Choroid plexus epithelial cell (primary cell): ENCODE measurements at regions not wholly inside any gene's neighbourhood (a gene's known extent, or its start where the extent isn't known, plus 50 kb on each side); places are given as distances from the start of the nearest gene placed in this dataset.
"Not testable (repeated sequence)": the region's sequence is repeated elsewhere in the genome, so short reads cannot be mapped to it uniquely, and the experiment has no call there.

ENCODE experiments used
- DNase-seq: peaks from one replicate; pipeline ENCODE4 v3.0.0-alpha.2; 2010; ENCODE audit warnings: low read depth
- H3K4me3 ChIP-seq: 2 replicates; pipeline ENCODE4 v1.5.1; 2011; ENCODE audit warnings: low read depth, mild to moderate bottlenecking, control low read depth, low read length, moderate library complexity
- TF ChIP-seq, protein P1 (sequence below): conservative IDR thresholded peaks from 2 replicates; pipeline ENCODE4 v1.5.1; 2011; ENCODE audit warnings: low read depth, mild to moderate bottlenecking, control low read depth, inconsistent platforms, low read length, moderate library complexity

DNA sequence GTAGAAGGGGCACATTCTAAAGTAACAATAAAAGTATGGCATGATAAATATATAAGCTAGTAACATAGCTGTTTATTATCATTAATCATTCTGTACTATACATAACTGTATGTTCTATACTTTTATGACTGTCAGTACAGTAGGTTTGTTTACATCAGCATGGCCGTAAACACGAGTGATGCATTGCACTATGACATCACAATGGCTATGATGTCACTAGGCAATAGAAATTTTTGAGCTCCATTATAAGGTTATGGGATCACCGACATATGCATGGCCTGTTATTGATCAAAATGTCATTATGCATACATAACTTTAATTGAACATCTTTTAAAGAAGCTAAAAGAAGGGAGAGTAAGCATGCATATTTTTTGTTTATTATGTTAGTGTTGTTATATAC, 200.1 kb upstream of the SHH start:
- TF ChIP-seq, protein P1, sequence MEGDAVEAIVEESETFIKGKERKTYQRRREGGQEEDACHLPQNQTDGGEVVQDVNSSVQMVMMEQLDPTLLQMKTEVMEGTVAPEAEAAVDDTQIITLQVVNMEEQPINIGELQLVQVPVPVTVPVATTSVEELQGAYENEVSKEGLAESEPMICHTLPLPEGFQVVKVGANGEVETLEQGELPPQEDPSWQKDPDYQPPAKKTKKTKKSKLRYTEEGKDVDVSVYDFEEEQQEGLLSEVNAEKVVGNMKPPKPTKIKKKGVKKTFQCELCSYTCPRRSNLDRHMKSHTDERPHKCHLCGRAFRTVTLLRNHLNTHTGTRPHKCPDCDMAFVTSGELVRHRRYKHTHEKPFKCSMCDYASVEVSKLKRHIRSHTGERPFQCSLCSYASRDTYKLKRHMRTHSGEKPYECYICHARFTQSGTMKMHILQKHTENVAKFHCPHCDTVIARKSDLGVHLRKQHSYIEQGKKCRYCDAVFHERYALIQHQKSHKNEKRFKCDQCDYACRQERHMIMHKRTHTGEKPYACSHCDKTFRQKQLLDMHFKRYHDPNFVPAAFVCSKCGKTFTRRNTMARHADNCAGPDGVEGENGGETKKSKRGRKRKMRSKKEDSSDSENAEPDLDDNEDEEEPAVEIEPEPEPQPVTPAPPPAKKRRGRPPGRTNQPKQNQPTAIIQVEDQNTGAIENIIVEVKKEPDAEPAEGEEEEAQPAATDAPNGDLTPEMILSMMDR: no peak
- DNase-seq: no peak
- no peak overlapping the region for H3K4me3 ChIP-seq

DNA sequence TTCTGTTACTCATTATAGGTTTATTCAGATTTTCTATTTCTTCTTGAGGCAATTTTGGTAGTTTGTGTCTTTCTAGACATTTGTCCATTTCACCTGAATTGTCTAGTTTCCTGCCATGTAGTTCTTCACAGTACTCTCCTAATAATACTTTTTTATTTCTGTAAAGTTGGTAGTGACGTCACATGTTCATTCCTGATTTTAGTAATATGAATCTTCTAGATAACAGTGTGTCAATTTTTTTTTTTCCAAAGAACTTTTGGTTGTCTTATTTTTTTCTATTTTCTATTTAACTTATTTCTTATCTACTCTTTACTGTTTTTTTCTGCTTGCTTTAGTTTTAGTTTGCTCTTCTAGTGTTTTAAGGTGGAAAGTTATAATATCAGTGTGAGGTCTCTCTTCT, 197.3 kb upstream of the SHH start:
- TF ChIP-seq, protein P1: no peak
- DNase-seq: no peak
- H3K4me3 ChIP-seq: no peak overlapping the region

DNA sequence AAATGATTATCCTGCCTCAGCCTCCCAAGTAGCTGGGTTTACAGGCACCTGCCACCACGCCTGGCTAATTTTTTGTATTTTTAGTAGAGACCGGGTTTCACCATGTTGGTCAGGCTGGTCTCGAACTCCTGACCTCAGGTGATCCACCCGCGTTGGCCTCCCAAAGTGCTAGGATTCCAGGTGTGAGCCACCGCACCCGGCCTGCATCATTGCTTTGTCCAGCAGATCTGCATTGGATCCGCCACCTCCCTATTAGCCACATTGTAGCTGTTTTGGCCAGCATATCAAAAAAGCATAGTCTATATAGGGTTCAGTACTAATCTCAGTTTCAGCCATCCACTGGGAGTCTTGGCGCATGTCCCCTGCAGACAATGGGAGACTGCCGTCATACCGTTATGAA, 194.6 kb upstream of the SHH start:
- not testable (repeated sequence) for DNase-seq, H3K4me3 ChIP-seq

DNA sequence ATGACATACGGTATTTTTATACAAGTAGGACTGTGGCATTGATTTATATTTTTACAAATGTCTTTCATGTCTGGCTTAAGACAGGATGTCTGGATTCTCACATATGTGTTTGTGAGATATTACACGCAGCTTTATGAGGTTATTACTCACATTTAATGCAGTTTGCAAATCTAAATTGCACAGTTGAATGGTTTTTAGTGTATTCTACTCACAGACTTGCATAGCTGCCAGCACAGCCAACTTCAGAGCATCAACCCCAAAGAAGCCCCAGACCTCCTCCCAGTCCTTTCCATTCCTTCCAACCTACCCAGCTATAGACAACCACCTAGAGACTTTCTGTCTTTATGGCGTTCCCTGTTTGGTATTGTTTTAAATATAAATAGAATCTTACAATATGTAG, 193.8 kb upstream of the SHH start:
- no peak for DNase-seq
- TF ChIP-seq, protein P1: no peak
- H3K4me3 ChIP-seq: no peak overlapping the region

DNA sequence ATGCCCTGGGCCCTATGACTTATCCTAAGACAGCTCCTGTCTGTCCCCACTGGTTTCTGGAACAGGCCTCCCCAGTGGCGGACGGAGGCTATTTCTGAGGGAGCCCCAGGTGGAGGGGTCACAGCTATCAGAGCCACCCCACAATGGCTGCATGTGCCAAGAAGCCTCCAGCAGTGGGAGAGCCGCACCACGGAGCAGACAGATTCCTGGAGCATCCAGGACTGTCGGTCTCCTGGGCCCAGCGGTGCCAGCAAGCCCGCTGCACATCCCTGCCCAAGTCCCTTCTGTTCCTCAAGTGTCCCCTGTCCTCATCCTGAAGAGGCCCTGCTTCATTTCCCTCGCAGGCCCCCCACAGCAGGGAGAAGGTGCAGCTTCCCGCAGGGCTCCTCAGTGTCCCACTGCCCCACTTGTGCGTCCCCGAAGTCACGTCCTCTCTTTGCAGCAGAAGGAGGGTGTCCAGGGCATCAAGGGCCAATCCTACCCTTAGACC, 193.0 kb upstream of the SHH start:
- TF ChIP-seq, protein P1: no peak
- no peak for DNase-seq
- no peak overlapping the region for H3K4me3 ChIP-seq

DNA sequence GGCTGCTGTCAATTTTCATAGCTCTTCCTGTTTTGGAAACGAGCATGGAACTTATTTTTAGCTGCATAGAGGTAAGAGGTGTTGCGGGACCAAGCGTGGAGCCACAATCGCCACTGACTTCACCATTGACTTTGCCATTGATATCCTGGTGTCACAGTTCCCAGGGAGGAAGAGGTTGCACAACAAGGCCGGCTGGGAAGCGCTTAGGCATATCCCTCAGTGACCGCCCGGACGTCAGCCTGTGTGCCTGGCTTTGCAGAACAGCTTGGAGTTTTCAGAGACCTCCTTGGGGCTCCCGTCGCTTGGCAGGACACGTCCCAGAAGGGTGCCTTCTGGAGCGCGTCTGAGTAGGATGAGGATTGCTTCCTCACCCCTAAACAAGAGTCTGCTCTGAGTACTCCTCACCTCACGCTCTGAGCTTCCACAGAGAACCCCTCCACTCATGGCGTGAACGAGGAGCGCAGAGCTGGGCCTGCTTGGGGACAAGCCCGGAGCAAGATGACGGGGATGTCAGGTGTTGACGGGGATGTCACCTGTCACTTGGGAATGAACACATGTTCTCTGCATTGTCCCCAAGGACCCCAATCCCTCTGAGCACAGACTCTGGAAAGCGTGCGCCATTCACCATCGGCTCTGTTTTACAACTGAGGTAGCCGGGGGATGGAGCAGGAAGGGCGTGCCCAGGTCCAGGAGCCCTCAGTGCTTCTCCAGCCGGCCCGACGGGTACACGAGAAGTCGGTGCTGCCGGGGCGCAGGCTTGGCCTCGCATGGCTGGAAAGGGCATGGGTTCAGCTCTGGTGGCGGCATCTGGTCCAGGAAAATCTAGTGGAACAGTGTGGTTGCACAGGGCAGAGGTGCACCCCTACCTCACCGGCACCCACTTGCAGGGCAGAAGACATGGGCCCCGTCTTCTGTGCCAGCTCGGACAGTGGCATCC, 192.3 kb upstream of the SHH start:
- TF ChIP-seq, protein P1: no peak
- no peak overlapping the region for H3K4me3 ChIP-seq
- no peak for DNase-seq

DNA sequence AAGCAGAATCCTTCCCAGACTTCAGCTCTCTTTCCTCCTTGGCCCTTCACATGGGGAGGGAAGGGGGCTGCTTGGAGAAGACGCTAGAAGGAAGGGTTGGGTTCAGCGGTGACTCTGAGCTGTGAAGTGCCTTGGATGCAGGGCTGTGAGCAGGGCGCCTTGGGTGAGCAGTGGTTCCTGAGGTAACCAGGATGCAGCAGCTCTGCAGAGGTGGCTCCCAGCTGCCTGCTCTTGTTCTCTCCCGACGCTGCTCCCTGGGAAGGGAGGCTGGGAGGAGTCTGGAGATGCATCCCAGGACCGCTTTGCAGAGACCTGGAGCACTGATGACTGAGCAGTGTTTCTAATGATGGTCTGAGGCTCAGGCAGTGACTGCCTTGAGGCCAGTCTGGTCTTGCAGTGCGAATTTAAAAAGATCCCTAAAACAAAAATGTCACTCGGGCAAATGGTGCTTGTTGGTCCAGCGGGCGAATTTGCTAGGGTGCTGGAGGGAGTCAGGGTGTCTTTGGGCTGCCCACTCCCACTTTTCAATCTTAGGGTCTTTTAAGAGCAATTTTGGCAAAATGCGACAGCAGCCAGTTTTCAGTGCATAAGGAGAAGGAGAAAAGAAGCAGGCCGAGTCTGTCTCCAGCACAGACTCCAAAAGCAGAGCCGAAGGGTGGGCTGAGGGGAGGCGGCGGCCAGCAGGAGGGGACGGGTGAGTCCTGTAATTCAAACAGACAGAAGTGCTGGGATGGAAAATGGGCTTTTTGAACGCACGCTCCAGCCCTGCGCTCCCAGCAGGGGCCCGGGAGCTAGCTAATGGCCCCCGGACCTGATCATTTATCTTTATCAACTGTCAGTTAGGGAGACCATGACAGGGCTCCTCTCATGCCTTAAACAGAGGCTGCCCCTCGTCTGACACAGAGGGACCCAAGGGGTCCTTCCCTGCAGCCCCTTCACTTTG, 191.2 kb upstream of the SHH start:
- no peak for DNase-seq
- TF ChIP-seq, protein P1: no peak
- H3K4me3 ChIP-seq: no peak overlapping the region
